AG04450 (cell line): ENCODE measurements at regions not wholly inside any gene's neighbourhood (a gene's known extent, or its start where the extent isn't known, plus 50 kb on each side); places are given as distances from the start of the nearest gene placed in this dataset.
"Not testable (repeated sequence)": the region's sequence is repeated elsewhere in the genome, so short reads cannot be mapped to it uniquely, and the experiment has no call there.

Experiments
- CTCF ChIA-PET: fragments of 300-600, 350-600 bp; formaldehyde crosslinking; extraction: SDS; loops from one replicate; lab custom pipeline; 2022; ENCODE audit warnings: antibody characterized with exemption, inconsistent platforms; lab: Charles Lee
- POLR2A ChIA-PET: fragments of 350-600 bp; formaldehyde crosslinking; extraction: SDS; loops from one replicate; lab custom pipeline; 2021; ENCODE audit warnings: antibody characterized with exemption, inconsistent platforms; lab: Yijun Ruan, JAX
- DNase-seq: peaks from one replicate; pipeline ENCODE4 v3.0.0-alpha.2; 2011; ENCODE audit warnings: low read depth, low spot score
- H3K27ac ChIP-seq: one replicate; pipeline ENCODE4 v1.5.1; 2012; ENCODE audit warnings: low read depth, low read length, control low read depth
- H3K27me3 ChIP-seq: one replicate; pipeline ENCODE4 v1.6.0; 2012; ENCODE audit warnings: low read length; ENCODE audit not compliant: control insufficient read depth, insufficient read depth
- H3K4me3 ChIP-seq: 2 replicates; pipeline ENCODE4 v1.5.1; 2011; ENCODE audit warnings: mild to moderate bottlenecking, low read depth, low read length, control low read depth
- H3K9me3 ChIP-seq: 2 replicates; pipeline ENCODE4 v1.5.1; 2012; ENCODE audit warnings: low read length; ENCODE audit not compliant: control insufficient read depth, insufficient read depth
- CTCF ChIP-seq: IDR thresholded peaks from 2 replicates; pipeline ENCODE4 v1.5.1; 2011; ENCODE audit warnings: low read depth, low read length, control low read depth, inconsistent platforms

- Histone ChIP-seq H3K4me3 (no peak overlapping the region), H3K27me3 (no peaks in the 10 kb centered on the region), H3K27ac (no peak overlapping the region), H3K9me3 (peaks cover 10% of the 10 kb centered on the region; the same call in 1 of the 2 replicates)
- CTCF ChIA-PET = no interaction called here
- POLR2A ChIA-PET = no interaction called here
- TF ChIP-seq CTCF = no peak
- no peak for DNase-seq
These were observed 914.0 kb upstream of the FBXO33 start for GRCh38 chr14:40346275-40346674.

GRCh38 chr14:40345334-40345733 is 913.1 kb upstream of the FBXO33 start:
- H3K4me3 ChIP-seq = no peak overlapping the region
- peaks cover 10% of the 10 kb centered on the region; the same call in 1 of the 2 replicates for H3K9me3 ChIP-seq
- TF ChIP-seq CTCF = no peak
- no peak overlapping the region for H3K27ac ChIP-seq
- POLR2A ChIA-PET = no interaction called here
- CTCF ChIA-PET = no interaction called here
- no peak for DNase-seq
- H3K27me3 ChIP-seq = no peaks in the 10 kb centered on the region

- CTCF ChIA-PET = no interaction called here
- TF ChIP-seq CTCF = no peak
- POLR2A ChIA-PET = no interaction called here
- H3K27ac ChIP-seq = no peak overlapping the region
- DNase-seq = no peak
- no peak overlapping the region for H3K4me3 ChIP-seq
- no peaks in the 10 kb centered on the region for H3K27me3 ChIP-seq
- H3K9me3 ChIP-seq = 0 out of 2 replicates have a peak, but pooled peaks cover 2% of the 10 kb centered on the region
These were observed 908.5 kb upstream of the FBXO33 start for GRCh38 chr14:40340708-40341107.

DNA sequence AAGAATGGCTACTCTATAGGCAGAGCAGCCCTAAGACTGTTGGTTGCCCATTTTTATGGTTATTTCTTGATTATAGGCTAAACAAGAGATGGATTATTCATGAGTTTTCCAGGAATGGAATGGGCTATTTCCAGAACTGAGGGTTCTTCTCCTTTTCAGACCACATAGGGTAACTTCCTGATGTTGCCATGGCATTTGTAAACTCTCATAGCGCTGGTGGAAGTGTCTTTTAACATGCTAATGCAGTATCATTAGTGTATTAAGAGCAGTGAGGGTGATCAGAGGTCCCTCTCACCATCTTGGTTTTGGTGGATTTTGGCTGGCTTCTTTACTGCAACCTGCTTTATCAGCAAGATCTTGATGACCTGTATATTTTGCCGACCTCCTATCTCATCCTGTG is 904.6 kb upstream of the FBXO33 start:
- DNase-seq = no peak
- ChIA-PET POLR2A (no interaction called here), CTCF (no interaction called here)
- Histone ChIP-seq H3K9me3 (0 out of 2 replicates have a peak, but pooled peaks cover 2% of the 10 kb centered on the region), H3K27ac (no peak overlapping the region), H3K27me3 (no peaks in the 10 kb centered on the region), H3K4me3 (no peak overlapping the region)
- no peak for TF ChIP-seq CTCF

GRCh38 chr14:40326519-40326918 is 894.3 kb upstream of the FBXO33 start:
- DNase-seq, H3K27me3 ChIP-seq, H3K9me3 ChIP-seq, H3K27ac ChIP-seq, H3K4me3 ChIP-seq, CTCF ChIA-PET, POLR2A ChIA-PET: not testable (repeated sequence)
